Loucy (cell line): ENCODE measurements at regions not wholly inside any gene's neighbourhood (a gene's known extent, or its start where the extent isn't known, plus 50 kb on each side); places are given as distances from the start of the nearest gene placed in this dataset.

Source experiments
- H2AFZ ChIP-seq: fragments of 200-600 bp; sonication (generic); 2 replicates; pipeline ENCODE4 v1.6.0; 2016; ENCODE audit warnings: antibody characterized with exemption, mild to moderate bottlenecking, low read length, moderate library complexity
- H3F3A ChIP-seq: fragments of 200-600 bp; 2 replicates; pipeline ENCODE4 v1.6.0; 2016; ENCODE audit warnings: antibody characterized with exemption, low read depth, mild to moderate bottlenecking
- H3K27me3 ChIP-seq: fragments of 200-600 bp; sonication (generic); 2 replicates; pipeline ENCODE4 v1.6.1; 2014; ENCODE audit warnings: low read length, mild to moderate bottlenecking; ENCODE audit not compliant: insufficient read depth, poor library complexity, severe bottlenecking
- H3K36me3 ChIP-seq: fragments of 200-600 bp; sonication (generic); 2 replicates; pipeline ENCODE4 v1.6.1; 2016; ENCODE audit warnings: low read length; ENCODE audit not compliant: insufficient read depth
- H3K4me1 ChIP-seq: fragments of 200-600 bp; sonication (generic); 2 replicates; pipeline ENCODE4 v1.5.1; 2014; ENCODE audit warnings: low read length, mild to moderate bottlenecking; ENCODE audit not compliant: insufficient read depth, poor library complexity, severe bottlenecking
- H3K4me2 ChIP-seq: fragments of 200-600 bp; sonication (generic); 2 replicates; pipeline ENCODE4 v1.6.0; 2014; ENCODE audit warnings: antibody characterized with exemption, low read length, low read depth, mild to moderate bottlenecking; ENCODE audit not compliant: poor library complexity, severe bottlenecking
- H3K4me3 ChIP-seq: fragments of 200-600 bp; sonication (generic); 2 replicates; pipeline ENCODE4 v1.5.1; 2014; ENCODE audit warnings: low read length, mild to moderate bottlenecking, mixed read lengths; ENCODE audit not compliant: poor library complexity, severe bottlenecking
- H3K79me2 ChIP-seq: fragments of 200-600 bp; sonication (generic); 2 replicates; pipeline ENCODE4 v1.6.1; 2014; ENCODE audit warnings: low read length; ENCODE audit not compliant: insufficient read depth
- H3K9ac ChIP-seq: fragments of 200-600 bp; sonication (generic); 2 replicates; pipeline ENCODE4 v1.6.0; 2014; ENCODE audit warnings: mild to moderate bottlenecking, low read depth, low read length, moderate library complexity; ENCODE audit not compliant: poor library complexity, severe bottlenecking
- H3K9me2 ChIP-seq: fragments of 200-600 bp; sonication (generic); replicated peaks from 2 replicates; pipeline ENCODE4 v1.6.1; 2016; ENCODE audit warnings: low read depth, low read length, mixed read lengths
- H3K9me3 ChIP-seq: fragments of 200-600 bp; sonication (generic); 2 replicates; pipeline ENCODE4 v1.6.1; 2014; ENCODE audit warnings: mild to moderate bottlenecking, antibody characterized with exemption, low read length, low read depth; ENCODE audit not compliant: insufficient read depth
- H4K20me1 ChIP-seq: fragments of 200-600 bp; sonication (generic); 2 replicates; pipeline ENCODE4 v1.6.0; 2014; ENCODE audit warnings: antibody characterized with exemption, low read length, mild to moderate bottlenecking; ENCODE audit not compliant: insufficient read depth, poor library complexity, severe bottlenecking
- CTCF ChIP-seq: fragments of 200-600 bp; sonication (generic); conservative IDR thresholded peaks from 2 replicates; pipeline ENCODE4 v1.5.1; 2014; ENCODE audit warnings: mild to moderate bottlenecking, antibody characterized with exemption, low read length
- EZH2phosphoT487 ChIP-seq: fragments of 200-600 bp; IDR thresholded peaks from 2 replicates; pipeline ENCODE4 v1.6.1; 2018; ENCODE audit warnings: antibody characterized with exemption, mild to moderate bottlenecking, moderate library complexity, borderline replicate concordance

GRCh38 chr2:101559551-101559950 is 84.6 kb upstream of the RFX8 start:
- H3K4me3 ChIP-seq, result no peak overlapping the region
- H3K79me2 ChIP-seq, result no peaks in the 10 kb centered on the region
- no peaks in the 10 kb centered on the region for H3K9me2 ChIP-seq
- H4K20me1 ChIP-seq, result no peaks in the 10 kb centered on the region
- TF ChIP-seq CTCF (no peak), EZH2phosphoT487 (no peak)
- peaks cover 12% of the 10 kb centered on the region; the same call in 1 of the 2 replicates for H3K9me3 ChIP-seq
- H3K4me1 ChIP-seq, result peaks cover 15% of the 10 kb centered on the region
- H3K27me3 ChIP-seq, result no peaks in the 10 kb centered on the region
- H3K9ac ChIP-seq, result no peak overlapping the region
- H3F3A ChIP-seq, result no peaks in the 10 kb centered on the region
- H3K4me2 ChIP-seq, result no peak overlapping the region
- no peak overlapping the region for H2AFZ ChIP-seq
- H3K36me3 ChIP-seq, result no peaks in the 10 kb centered on the region

- no peak overlapping the region for H3K4me3 ChIP-seq
- H3K9me3 ChIP-seq, result peaks cover 12% of the 10 kb centered on the region; the same call in 1 of the 2 replicates
- no peak overlapping the region for H2AFZ ChIP-seq
- no peak overlapping the region for H3K4me2 ChIP-seq
- no peaks in the 10 kb centered on the region for H4K20me1 ChIP-seq
- no peaks in the 10 kb centered on the region for H3K79me2 ChIP-seq
- TF ChIP-seq CTCF (no peak), EZH2phosphoT487 (no peak)
- no peaks in the 10 kb centered on the region for H3K9me2 ChIP-seq
- no peaks in the 10 kb centered on the region for H3K36me3 ChIP-seq
- H3K4me1 ChIP-seq, result peaks cover 15% of the 10 kb centered on the region
- H3F3A ChIP-seq, result no peaks in the 10 kb centered on the region
- no peak overlapping the region for H3K9ac ChIP-seq
- no peaks in the 10 kb centered on the region for H3K27me3 ChIP-seq
Measured at GRCh38 chr2:101558740-101559525, 84.0 kb upstream of the RFX8 start.

GRCh38 chr2:101556033-101556459 is 81.1 kb upstream of the RFX8 start:
- no peaks in the 10 kb centered on the region for H3K36me3 ChIP-seq
- TF ChIP-seq CTCF, result no peak
- H3K4me3 ChIP-seq, result no peak overlapping the region
- no peak overlapping the region for H2AFZ ChIP-seq
- H3F3A ChIP-seq, result no peaks in the 10 kb centered on the region
- no peak overlapping the region for H3K9ac ChIP-seq
- no peaks in the 10 kb centered on the region for H3K27me3 ChIP-seq
- H3K4me2 ChIP-seq, result no peak overlapping the region
- peaks cover 20% of the 10 kb centered on the region for H3K4me1 ChIP-seq
- no peaks in the 10 kb centered on the region for H3K9me2 ChIP-seq
- H3K79me2 ChIP-seq, result no peaks in the 10 kb centered on the region
- H4K20me1 ChIP-seq, result no peaks in the 10 kb centered on the region
- peaks cover 12% of the 10 kb centered on the region; the same call in 1 of the 2 replicates for H3K9me3 ChIP-seq
